Endothelial cell of hepatic sinusoid (primary cell): ENCODE measurements at regions not wholly inside any gene's neighbourhood (a gene's known extent, or its start where the extent isn't known, plus 50 kb on each side); places are given as distances from the start of the nearest gene placed in this dataset.
"Not testable (repeated sequence)": the region's sequence is repeated elsewhere in the genome, so short reads cannot be mapped to it uniquely, and the experiment has no call there.

Experiments used
- in situ Hi-C: cut with HindIII; loops from 2 replicates; pipeline ENCODE4 v1.10.0; 2017; ENCODE audit warnings: low sequenced_read_pairs

- in situ Hi-C loops: no loop called here
These were observed 50.2 kb upstream of the THSD7B start for GRCh38 chr2:136715146-136715545.

DNA sequence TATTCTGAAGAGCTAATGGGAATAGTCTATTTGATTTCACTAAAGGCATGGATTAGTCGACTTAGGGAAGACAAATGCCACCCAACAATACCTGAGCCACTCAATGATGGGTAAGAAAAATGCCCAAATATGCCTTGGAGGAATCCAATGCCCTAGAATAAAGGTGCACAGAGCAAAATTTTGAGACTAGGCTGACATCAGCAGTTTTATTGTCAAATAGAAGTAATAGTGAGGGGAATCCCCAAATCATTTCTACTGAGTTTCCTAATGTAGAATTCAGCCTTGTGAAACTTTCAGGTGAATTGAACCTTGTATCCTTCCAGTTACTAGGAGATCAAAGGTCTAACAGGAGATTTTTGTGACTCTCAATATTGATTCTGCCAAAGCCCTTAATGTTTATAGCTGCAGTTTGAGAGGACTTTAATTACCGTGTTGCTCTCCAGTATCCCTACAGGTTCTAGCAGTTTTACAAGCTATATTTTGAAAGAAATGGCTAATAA lies 50.8 kb upstream of the THSD7B start:
- in situ Hi-C loops: no loop called here

GRCh38 chr2:136713739-136714138 lies 51.6 kb upstream of the THSD7B start:
- in situ Hi-C loops: no loop called here

GRCh38 chr2:136705336-136705735 lies 60.0 kb upstream of the THSD7B start:
- in situ Hi-C loops: no loop called here

GRCh38 chr2:136703214-136703613 lies 62.1 kb upstream of the THSD7B start:
- in situ Hi-C loops: no loop called here

DNA sequence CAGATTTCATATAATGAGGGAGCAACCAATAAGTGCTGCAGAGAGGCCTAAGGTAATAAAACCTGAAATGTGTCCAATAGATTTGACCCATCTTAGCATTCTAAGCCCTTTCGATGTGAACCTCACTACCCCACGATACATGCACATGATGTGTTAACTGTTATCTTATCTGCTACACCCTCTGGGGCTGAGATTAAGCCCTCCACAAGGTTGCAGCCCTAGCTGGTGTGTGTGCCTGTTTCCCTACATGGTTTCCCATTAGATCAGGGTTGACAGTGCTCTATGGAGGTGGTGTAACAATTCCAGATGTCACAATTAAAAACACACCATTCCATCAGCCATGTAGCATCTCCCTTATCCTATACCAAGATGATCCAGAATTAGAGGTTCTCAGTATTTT lies 68.9 kb upstream of the THSD7B start:
- in situ Hi-C loops: no loop called here

GRCh38 chr2:136693966-136694365 lies 71.4 kb upstream of the THSD7B start:
- in situ Hi-C loops: no loop called here

- in situ Hi-C loops: not testable (repeated sequence)
These were observed 85.3 kb upstream of the THSD7B start for GRCh38 chr2:136680079-136680478.

DNA sequence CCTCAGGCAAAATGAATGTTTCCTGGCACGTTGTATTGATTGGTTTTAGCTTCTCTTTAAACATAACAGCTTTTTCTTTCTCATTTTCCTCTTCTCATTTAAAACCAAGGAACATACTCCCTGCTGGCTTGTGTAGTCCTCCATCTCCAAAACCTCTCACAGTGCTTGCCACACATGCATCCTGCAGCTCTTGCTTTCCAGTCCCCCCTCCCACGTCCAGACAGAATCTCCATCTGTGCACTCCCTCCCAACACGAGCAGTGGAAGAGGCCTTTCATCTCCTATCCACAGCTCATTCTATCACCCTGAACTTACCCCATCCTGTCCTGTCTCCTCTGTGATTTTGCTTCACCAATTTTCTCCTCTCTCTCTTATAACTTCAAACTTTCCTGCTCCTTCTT lies 99.6 kb upstream of the THSD7B start:
- in situ Hi-C loops: no loop called here

- in situ Hi-C loops: no loop called here
These were observed 100.5 kb upstream of the THSD7B start for GRCh38 chr2:136664713-136665405.

- in situ Hi-C loops: no loop called here
These were observed 107.1 kb upstream of the THSD7B start for GRCh38 chr2:136658201-136658600.

DNA sequence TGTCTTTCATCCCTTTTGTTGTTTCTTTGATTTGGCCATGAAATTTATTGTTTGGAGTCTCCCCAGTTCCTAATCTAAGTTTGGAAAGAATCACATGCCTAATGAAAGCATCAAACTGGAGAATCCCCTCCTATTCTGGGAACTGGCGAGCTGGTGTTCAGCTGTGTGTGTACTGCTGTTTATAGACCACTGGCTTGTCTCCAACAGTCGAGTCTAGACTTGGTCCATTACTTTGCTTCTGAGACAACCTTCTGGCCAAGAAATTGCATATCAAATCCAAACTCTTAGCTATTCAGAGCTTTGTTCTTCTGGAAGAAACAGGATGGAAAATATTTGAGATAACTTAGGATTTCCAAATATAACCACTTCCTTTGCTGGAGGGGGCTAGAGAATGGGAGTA lies 111.5 kb upstream of the THSD7B start:
- in situ Hi-C loops: no loop called here

- in situ Hi-C loops: no loop called here
These were observed 113.8 kb upstream of the THSD7B start for GRCh38 chr2:136651456-136652010.

GRCh38 chr2:136647039-136647438 lies 118.3 kb upstream of the THSD7B start:
- in situ Hi-C loops: no loop called here

DNA sequence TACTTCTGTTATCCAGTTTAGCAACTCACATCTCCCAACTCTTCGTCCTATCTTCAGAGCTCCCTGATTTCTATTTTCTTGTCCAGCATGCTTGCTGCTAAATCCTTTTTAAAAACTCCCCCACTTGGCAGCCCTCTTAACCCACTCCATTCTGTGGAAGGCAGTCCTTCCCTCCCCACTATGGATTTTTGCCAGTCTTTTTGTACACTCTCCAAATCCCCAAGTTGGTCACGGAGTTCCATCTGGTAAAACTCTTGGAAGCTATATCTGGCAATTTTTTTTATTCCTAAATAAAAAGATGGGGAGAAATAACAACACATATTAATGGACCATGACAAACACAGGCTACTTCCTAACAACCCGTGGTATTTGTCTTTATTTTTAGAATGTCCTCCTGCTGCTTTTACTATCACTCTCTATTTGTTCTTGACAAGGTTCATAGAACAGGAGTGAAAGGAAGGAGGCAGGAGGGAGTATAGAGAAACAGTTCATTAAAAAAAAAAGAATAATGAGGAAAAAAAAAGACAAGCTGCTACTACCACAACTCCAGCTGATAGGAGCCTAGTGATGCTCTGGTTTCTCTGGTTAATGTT lies 120.0 kb upstream of the THSD7B start:
- in situ Hi-C loops: no loop called here

DNA sequence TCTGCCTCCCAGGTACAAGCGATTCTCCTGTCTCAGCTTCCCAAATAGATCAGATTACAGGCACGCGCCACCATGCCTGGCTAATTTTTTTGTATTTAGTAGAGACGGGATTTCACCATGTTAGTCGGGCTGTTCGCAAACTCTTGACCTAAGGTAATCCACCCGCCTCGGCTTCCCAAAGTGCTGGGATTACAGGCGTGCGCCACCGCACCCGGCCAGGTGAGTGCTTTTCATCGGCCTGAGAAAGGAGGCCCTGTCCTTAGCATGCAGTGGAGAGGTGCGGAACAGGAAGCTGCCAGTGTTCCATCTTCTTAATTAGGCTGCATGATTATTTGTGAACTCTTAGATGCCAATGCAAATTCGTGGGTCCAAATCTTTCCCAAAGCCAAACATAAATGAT lies 125.7 kb upstream of the THSD7B start:
- in situ Hi-C loops: no loop called here

- in situ Hi-C loops: no loop called here
These were observed 127.2 kb upstream of the THSD7B start for GRCh38 chr2:136638193-136638592.

GRCh38 chr2:136637402-136637801 lies 127.9 kb upstream of the THSD7B start:
- in situ Hi-C loops: no loop called here

- in situ Hi-C loops: no loop called here
These were observed 136.9 kb upstream of the THSD7B start for GRCh38 chr2:136628490-136628889.

DNA sequence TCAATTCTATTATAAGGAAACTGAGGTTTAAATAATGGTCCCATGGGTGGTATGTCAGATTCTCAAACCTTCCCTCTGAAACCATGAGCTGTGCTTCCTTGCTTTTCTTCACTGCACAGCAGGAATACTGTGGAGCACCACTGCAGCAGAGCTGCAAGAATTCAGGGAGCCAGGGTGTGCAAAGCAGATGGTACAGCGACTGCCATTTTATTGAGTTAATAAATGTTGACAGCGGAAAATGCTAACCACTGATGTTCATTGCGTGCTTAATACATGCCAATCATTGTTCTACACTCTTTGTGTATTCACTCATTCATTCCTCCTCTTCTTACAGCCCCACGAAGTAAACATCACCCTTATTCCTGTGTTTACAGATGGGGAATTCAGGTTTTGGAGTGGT lies 152.2 kb upstream of the THSD7B start:
- in situ Hi-C loops: no loop called here

- in situ Hi-C loops: no loop called here
These were observed 153.3 kb upstream of the THSD7B start for GRCh38 chr2:136612079-136612478.

GRCh38 chr2:136611451-136611850 lies 153.9 kb upstream of the THSD7B start:
- in situ Hi-C loops: no loop called here
